ENCODE measurements at regions not wholly inside any gene's neighbourhood (a gene's known extent, or its start where the extent isn't known, plus 50 kb on each side); places are given as distances from the start of the nearest gene placed in this dataset.
"Not testable (repeated sequence)": the region's sequence is repeated elsewhere in the genome, so short reads cannot be mapped to it uniquely, and the experiment has no call there.

DNA sequence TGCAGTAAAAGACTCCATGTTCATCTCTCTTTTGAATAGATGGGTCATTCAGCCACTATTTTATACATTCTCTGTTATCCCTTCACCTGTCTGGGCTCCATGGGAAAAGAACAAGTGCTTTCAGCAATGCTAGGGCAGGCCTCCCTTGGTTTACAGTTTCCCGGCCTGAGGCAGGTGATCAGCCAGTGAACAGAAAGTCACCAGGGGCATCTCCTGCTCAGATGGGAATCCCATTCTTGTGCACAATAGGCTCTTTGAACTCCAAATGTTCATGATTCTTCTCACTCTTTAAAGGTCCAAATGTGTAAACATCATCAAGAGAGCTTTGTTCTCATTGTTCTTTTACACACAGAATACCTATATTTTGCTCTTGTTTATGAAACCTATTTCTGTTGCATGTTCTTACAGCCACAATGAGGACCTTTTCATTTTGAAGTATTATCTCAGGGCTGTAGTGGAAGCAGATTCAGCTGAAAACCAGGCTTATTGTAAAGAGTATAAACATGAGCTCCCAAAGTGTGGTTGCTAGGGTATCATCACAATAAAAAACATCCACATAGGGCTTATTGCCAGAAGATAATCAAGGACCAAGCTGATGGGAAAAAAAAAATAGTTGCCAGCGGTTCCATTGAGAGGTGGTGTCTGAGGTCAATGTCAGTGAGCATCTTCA is 267.1 kb upstream of the SGK1 start:
- no peak overlapping the region for H3K27ac ChIP-seq
- TF ChIP-seq, protein P1, sequence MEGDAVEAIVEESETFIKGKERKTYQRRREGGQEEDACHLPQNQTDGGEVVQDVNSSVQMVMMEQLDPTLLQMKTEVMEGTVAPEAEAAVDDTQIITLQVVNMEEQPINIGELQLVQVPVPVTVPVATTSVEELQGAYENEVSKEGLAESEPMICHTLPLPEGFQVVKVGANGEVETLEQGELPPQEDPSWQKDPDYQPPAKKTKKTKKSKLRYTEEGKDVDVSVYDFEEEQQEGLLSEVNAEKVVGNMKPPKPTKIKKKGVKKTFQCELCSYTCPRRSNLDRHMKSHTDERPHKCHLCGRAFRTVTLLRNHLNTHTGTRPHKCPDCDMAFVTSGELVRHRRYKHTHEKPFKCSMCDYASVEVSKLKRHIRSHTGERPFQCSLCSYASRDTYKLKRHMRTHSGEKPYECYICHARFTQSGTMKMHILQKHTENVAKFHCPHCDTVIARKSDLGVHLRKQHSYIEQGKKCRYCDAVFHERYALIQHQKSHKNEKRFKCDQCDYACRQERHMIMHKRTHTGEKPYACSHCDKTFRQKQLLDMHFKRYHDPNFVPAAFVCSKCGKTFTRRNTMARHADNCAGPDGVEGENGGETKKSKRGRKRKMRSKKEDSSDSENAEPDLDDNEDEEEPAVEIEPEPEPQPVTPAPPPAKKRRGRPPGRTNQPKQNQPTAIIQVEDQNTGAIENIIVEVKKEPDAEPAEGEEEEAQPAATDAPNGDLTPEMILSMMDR (conservative IDR thresholded peaks at IDR 0.05), result no peak
- TF ChIP-seq ZFX (IDR thresholded peaks at IDR 0.05), result no peak

DNA sequence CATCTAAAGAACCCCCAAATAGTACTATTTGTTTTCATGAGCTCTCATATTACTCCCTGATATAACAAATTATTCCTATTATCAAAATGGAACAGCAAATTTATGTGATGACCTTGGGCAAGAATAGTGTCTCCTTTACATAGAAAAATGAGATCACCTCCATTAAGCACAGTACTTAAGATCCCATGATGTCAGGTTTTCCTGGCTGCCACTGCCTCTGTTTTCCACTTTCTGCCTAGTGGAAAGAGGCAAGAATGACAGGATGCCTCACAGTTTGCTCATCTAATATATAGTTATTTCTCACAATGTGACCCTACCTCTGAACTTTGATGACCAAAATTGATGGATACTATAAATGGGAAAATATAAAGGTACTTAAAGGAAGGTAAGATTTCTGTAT is 260.1 kb upstream of the SGK1 start:
- TF ChIP-seq, protein P1 (conservative IDR thresholded peaks at IDR 0.05), result no peak
- no peak for TF ChIP-seq ZFX (IDR thresholded peaks at IDR 0.05)

DNA sequence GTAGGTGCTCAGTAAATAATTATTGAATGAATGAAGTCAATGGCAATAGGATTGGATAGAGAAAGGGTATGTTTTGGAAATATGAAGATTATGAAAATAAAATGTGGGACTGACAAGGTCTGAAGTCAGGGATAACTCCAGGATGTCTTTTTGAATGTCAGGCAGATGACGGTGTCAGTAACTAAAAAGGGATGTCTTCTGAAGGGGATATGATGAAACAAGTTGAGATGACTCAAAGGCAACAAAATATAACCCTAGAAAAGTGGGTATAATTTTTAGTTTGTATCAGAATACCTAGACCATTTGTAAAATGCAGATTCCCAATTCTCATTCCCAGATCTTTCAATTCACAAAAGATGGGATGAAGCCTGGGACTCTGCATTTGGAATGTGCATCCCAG is 257.3 kb upstream of the SGK1 start:
- no peak overlapping the region for H3K27ac ChIP-seq
- TF ChIP-seq, protein P1 (conservative IDR thresholded peaks at IDR 0.05), result no peak
- no peak for TF ChIP-seq ZFX (IDR thresholded peaks at IDR 0.05)

More for the DNA sequence above, 260.1 kb upstream of the SGK1 start:
- no peak overlapping the region for H3K27ac ChIP-seq

DNA sequence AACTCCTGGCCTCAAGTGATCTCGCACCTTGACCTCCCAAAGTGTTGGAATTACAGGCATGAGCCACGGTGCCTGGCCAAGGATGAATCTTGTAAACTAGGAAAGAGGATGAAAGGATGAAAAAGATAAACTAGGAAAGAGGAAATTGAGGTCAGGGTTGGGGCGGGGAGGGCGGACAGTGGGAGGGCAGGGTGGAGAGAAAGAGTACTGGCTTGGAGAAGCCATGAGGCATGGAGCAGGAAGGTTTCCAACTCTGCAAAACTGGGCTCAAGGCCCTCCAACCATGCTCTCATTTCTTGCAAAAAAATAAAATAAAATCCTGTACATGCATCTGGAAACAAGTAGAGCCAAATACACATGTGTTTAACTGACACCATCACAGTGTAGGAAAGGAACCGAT is 256.6 kb upstream of the SGK1 start:
- no peak overlapping the region for H3K27ac ChIP-seq

DNA sequence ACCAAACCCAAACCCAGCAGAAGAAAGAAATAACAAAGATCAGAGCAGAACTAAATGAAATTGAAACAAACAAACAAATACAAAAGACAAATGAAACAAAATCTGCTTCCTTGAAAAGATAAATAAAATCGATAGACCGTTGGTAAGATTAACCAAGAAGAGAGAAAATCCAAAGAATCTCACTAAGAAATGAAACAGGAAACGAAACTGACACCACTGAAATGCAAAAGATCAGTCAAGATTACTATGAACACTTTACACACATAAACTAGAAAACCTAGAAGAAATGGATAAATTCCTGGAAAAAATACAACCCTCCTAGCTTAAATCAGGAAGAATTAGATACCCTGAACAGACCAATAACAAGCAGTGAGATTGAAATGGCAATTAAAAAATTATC is 252.1 kb upstream of the SGK1 start:
- not testable (repeated sequence) for H3K27ac ChIP-seq

More for the DNA sequence above, 256.6 kb upstream of the SGK1 start:
- no peak for TF ChIP-seq ZFX (IDR thresholded peaks at IDR 0.05)
- TF ChIP-seq, protein P1 (conservative IDR thresholded peaks at IDR 0.05), result no peak

DNA sequence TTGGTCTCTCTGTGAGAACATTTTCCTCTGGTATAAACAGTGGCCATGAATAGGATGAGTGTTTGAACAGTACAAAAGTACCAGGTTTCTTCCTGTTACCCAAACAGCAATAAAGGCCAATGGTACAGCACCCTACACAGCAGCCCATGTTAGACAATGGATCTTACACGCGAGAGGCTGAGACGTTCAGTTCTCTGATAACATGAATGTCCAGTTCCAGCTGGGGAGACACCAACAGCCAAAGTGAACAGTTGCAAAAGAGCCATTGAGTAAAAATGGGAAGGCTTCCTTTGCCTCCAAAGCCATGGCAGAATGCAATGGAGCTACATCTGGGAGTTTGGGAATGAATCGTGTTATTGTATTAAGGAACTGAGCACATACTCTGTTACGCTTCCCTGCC is 246.8 kb upstream of the SGK1 start:
- no peak for TF ChIP-seq ZFX (IDR thresholded peaks at IDR 0.05)
- H3K27ac ChIP-seq, result no peak overlapping the region

DNA sequence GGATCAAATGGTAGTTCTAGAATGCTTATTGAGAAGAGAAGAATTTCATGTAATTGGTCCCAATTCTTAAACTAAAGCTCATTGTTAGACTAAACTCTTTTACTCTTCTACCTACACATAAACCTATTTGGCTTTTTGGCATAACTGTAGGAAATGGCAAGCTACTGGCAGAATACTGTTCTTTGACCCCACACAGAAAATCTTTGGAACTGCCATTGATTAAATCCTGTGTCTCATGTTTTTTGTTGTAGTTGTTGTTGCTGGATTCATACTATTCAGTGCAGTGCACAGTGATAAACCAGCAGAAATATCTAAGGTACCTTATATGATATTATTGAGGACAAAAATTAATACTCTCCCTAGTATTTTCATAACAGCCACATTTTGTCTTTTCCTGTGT is 242.1 kb upstream of the SGK1 start:
- TF ChIP-seq, protein P1 (conservative IDR thresholded peaks at IDR 0.05), result no peak
- TF ChIP-seq ZFX (IDR thresholded peaks at IDR 0.05), result no peak
- no peak overlapping the region for H3K27ac ChIP-seq

DNA sequence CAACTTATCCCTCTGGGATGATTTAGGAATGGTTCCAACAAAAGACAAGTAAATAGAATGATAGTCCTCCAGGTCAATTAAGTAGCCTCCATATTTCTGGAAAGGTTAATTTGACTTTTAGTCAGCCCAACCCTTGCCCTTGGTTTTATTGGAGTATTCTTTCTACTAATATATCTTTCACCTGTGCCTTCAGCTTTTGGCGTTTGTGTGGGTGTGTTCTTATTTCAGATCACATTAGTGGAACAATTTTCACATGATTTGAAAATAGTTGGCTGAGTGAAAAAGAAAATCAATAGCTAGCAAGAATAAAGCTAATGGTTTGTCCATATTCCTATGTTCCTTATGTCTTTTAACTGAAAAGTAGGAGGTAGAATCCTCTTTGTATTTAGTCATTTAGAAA is 239.6 kb upstream of the SGK1 start:
- TF ChIP-seq, protein P1 (conservative IDR thresholded peaks at IDR 0.05), result no peak
- no peak for TF ChIP-seq ZFX (IDR thresholded peaks at IDR 0.05)
- H3K27ac ChIP-seq, result no peak overlapping the region
